ENCODE measurements at regions not wholly inside any gene's neighbourhood (a gene's known extent, or its start where the extent isn't known, plus 50 kb on each side); places are given as distances from the start of the nearest gene placed in this dataset.
A peak's percentile ranks its signal among the peaks of the same experiment; 100 is the strongest.

- no peak for DNase-seq
Measured at GRCh38 chr6:147043994-147044477, 160.2 kb upstream of the STXBP5 start.

DNA sequence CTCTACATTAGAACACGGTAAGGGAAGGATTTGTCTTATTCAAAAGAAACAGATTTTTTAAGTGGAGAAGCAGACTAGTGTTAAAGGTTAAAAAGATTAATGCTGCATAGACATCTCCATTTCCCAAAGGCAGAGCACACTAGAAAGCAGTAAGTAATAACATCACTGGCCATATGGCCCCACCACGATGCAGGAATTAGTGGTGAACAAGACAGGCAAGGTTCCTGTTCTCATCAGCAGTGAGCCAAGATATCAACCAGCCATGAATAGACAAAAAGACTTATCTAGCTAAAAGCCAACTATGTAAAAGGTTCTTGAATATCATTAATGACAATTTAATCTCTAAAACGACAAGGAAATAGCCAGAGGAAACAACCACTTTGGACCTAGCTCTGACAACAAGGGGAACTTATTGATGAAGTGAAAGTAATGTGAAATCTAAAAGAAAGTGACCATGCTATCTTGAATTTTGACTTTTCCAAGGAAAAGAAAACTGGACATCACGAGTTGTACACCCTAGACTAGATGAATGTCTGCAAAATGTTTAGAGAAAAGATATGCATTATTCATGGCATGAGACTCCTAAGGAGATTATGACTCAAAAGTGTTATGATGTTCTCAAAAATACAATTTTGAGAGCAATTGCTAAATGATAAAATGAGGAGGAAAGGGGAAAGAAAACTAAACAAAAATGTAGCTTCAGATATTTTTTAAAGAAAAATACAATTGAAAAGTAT, 157.9 kb upstream of the STXBP5 start:
- DNase-seq: no peak

DNA sequence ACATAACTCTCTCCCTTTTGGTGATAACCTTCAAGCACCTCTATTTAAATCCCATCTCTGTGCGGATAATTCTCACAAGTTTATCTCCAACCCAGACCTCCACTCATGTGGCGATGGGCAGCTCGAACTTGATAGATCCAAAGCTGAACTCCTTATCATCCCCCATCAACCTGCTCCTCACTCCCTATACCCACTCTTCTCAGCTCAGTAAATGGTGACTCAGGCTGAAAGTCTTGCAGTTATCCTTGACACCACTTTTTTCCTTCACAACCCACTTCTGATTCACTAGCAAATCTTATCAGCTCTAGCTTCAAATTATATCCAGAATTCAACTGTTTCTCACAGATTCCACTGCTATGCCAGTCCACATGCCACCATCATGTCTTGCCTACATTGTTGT, 155.3 kb upstream of the STXBP5 start:
- no peak for DNase-seq

GRCh38 chr6:147053311-147053921, 150.8 kb upstream of the STXBP5 start:
- no peak for DNase-seq

DNA sequence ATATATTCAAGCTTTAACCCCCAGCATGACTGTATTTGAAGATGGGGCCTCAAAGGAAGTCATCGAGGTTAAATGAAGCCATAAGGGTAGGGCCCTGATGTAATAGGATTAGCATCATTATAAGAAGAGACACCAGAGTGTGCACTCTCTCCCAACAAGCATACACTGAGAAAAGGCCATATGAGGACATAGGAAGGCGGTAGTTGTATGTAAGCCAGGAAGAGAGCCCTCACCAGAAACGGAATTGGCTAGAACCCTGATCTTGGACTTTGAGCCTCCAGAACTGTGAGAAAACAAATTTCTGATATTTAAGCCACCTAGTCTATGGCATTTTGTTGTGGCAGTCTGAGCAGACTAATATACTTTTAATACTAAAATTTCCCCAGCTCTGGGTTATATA, 150.1 kb upstream of the STXBP5 start:
- DNase-seq: no peak

GRCh38 chr6:147054871-147055270, 149.3 kb upstream of the STXBP5 start:
- no peak for DNase-seq

DNA sequence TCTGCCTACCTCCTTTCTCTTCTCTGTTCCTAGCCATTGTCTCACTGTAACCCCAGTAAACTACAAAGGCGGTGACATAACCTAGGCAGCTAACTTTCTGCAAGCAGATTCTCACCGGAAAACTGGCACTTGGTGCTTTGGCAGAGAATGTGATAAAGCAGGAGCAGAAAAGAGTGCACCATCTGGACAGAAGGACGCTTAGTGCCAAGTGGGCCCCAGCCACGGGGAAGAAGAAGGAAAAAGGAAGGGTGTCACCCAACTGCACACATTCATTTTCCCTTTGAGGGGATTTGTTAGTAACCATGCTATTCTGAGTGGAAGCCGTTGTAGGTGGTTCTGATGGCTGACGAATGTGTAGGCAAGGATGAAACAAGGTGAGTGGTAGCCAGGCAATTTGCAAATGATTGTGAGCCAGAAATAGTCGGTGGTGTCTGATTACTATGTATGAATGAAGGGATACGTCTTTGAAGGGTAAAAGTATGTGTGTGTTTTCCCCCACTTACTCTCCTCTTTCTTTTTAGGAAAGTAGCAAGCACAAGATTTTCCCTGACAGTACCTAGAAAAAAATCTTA, 148.3 kb upstream of the STXBP5 start:
- DNase-seq: no peak

- no peak for DNase-seq
Measured at GRCh38 chr6:147057188-147057587, 147.0 kb upstream of the STXBP5 start.

DNA sequence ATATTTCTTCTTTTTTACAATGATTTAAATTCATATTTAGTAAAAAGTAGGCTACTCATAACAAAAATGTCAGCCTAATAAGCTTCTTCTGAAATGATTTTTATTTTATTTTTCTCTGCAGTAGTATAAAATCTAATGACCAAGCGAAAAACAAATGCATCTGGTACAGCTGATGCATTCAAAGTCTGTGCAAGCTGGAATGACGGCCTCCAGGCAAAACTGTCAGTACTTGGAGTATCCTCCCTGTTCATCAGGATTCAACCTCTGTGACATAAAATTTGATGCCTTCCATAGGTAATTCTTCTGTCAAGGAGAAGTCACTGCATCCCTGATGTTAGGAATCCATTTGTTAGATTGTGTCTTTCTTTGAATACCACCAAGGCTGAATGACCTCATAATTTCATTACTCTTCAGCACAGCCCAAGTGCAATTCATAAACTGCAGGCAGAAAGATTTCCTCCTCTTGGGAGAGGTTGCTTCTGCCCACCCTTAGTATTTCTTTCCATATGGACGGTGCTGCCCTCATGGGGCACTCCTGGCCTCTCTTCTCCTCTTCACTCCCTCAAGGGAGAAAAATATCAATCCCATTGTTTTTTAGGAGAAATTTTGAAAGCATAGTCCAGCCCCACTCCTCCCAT, 146.4 kb upstream of the STXBP5 start:
- no peak for DNase-seq

DNA sequence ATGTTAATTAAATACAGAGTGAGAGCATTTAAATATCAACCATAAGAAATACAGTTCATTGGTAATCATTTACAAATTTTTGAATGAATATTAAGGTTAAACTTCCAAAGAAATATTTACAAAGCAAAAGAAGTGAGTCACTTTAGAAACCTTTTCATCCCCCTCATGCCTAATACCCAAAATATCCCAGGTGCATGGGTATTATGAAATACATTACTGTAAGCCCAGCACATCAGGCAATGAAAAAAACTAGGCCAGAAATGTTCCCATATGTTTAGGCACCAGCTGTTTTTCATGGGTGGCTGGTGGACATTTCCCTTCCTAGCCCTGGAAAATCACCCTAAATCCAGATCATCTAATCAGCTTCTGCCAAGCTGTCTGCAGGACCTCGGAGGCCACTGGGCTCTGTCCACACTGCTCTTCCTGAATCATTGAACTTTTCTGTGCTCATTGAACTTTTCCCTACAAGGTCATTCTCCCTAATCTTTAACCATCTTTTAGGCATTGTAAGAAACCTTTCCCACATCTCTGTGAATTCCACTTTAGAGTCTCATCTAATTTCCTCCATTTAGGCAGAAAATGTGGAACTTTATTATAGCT, 145.3 kb upstream of the STXBP5 start:
- DNase-seq: no peak

DNA sequence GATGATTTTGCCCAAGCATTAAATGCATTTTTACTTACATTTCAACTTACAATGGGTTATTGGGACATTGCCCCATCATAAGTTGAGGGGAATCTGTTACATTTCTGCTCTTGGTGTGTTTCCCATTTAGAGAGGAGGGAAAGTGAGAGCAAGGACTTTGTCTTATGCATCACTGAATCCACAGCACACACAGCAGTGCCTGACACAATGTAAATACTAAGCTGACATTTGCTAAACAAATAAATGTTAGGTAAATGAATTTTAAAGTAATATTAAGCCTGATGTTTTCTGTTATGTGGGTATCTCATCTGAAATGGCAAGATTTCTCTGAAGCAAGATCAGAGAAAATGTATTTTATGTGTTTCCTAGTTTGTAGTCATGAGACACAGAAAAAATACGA, 143.6 kb upstream of the STXBP5 start:
- DNase-seq: no peak

GRCh38 chr6:147061252-147061651, 143.0 kb upstream of the STXBP5 start:
- DNase-seq: no peak

DNA sequence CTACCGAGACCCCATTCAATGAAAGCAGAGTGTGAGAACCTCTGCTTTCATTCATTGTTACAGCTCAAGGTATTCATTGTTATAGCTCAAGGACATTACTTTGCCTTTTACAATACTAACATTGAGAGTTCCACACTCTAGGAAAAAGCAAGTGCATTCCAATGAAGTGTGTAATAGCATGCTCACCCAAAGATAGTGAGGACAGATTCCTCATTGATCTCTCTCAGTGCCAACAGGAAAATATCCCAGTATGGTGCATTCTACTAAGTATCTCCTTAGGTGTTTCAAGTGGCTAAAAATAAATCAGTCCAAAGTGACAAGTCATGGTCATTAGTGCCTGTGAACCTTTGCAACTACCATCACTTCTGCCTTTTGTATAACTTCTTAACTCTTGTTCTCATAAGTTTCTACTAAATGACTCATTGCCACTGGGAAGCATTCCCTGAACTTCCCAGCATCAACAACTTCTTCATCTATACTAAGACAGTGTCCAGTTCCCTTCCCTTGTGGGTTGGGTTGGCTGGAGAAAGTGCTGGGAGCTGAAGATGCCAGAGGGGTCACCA, 140.7 kb upstream of the STXBP5 start:
- no peak for DNase-seq

- no peak for DNase-seq
Measured at GRCh38 chr6:147065786-147066185, 138.4 kb upstream of the STXBP5 start.

DNA sequence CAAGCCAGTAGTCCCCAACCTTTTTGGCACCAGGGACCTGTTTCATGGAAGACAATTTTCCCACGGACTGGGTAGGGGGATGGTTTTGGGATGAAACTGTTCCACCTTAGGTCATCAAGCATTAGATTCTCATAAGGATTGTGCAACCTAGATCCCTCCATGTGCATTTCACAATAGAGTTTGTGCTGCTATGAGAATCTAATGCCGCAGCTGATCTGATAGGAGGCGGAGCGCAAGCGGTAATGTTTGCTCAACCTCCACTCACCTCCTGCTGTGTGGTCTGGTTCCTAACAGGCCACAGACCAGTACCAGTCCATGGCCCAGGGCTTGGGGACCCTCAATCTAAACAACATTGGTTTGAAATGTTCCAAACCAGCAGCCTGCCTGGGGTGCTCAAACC, 137.0 kb upstream of the STXBP5 start:
- no peak for DNase-seq

GRCh38 chr6:147071776-147072175, 132.4 kb upstream of the STXBP5 start:
- no peak for DNase-seq

GRCh38 chr6:147075381-147075780, 128.8 kb upstream of the STXBP5 start:
- DNase-seq: no peak

- DNase-seq: no peak
Measured at GRCh38 chr6:147077251-147077650, 127.0 kb upstream of the STXBP5 start.

DNA sequence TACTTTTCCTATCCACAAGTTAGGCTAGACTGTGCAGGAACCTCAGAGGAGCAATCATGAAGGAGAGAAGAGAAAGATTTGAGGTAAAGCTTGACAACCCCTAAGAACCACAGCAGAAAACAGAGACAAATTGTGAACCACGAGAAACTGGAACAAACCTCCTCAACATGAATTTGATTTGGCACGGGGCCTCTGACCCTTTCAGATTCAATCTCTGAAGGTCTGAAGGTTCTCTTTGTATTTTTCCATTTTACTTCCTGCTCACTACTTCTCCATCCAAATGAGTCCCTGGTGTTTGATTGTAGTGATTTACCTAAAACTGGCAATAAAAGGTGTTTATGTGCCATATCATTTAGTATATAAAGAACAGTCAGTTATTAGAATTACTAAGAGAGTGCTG, 126.1 kb upstream of the STXBP5 start:
- no peak for DNase-seq

GRCh38 chr6:147078602-147079001, 125.6 kb upstream of the STXBP5 start:
- no peak for DNase-seq

DNA sequence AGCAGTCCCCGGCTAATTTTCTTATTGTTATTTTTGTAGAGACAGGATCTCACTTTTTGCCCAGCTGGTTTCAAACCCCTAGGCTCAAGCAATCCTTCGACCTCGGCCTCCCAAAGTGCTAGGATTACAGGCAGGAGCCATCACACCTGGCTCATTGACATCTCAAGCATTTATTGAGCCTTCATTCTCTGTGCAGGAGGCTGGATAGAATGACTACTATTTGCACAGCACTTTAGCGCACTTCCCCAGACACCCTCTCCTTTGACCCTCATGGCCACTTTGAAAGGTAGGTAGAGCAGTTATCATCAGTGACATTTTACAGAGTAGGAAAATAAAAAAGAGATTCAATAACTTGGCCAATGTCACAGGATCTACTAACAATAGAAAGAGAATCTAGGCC, 124.0 kb upstream of the STXBP5 start:
- DNase-seq: no peak

DNA sequence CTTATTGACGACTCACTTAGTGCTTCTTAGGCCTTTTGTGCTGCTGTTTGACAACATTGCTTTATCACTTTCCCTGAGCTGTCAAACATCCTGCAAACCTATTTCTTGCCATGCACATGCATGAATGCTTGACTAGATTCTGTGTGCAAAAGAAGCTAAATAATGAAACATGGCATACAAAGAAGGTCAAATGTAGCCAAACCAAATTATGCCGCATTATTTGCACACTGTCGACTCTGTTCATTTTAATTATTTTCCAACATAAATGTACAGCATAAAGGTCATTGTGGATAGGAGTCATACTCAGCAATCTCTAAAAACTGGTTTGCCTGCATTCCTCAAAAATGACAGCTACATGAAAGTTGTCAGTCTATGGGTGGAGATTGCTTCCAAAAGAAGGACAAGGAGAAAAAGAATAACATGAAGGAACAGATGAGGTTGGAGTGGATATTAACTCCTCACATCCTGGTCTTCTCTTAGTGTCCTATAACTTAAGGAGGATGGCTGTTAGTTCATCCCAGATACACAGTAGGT, 123.1 kb upstream of the STXBP5 start:
- peak; percentile 58 for DNase-seq

- DNase-seq: no peak
Measured at GRCh38 chr6:147087641-147088040, 116.6 kb upstream of the STXBP5 start.
